Stimulated activated CD8-positive, alpha-beta memory T cell treated with anti-CD3 and anti-CD28 coated beads, Interleukin-12 subunit alpha, Interleukin-12 subunit beta, amount 100 ng/mL, for 24 hours (primary cell): ENCODE measurements at regions not wholly inside any gene's neighbourhood (a gene's known extent, or its start where the extent isn't known, plus 50 kb on each side); places are given as distances from the start of the nearest gene placed in this dataset.

ENCODE experiments used
- DNase-seq: peaks from one replicate; pipeline ENCODE4 v3.0.0-alpha.2; 2020; ENCODE audit errors: extremely low read depth

- no peak for DNase-seq
These were observed 299.9 kb upstream of the SFRP2 start for GRCh38 chr4:154088741-154089140.

- no peak for DNase-seq
These were observed 297.4 kb upstream of the SFRP2 start for GRCh38 chr4:154086247-154086646.

- DNase-seq, result no peak
These were observed 296.0 kb upstream of the SFRP2 start for GRCh38 chr4:154084864-154085263.

- DNase-seq, result no peak
These were observed 294.1 kb upstream of the SFRP2 start for GRCh38 chr4:154082760-154083535.

- DNase-seq, result no peak
These were observed 292.5 kb upstream of the SFRP2 start for GRCh38 chr4:154081391-154081790.

GRCh38 chr4:154078504-154079350, 289.8 kb upstream of the SFRP2 start:
- no peak for DNase-seq

GRCh38 chr4:154076921-154077320, 288.0 kb upstream of the SFRP2 start:
- no peak for DNase-seq

GRCh38 chr4:154073107-154073822, 284.4 kb upstream of the SFRP2 start:
- DNase-seq, result no peak

GRCh38 chr4:154067786-154068185, 278.9 kb upstream of the SFRP2 start:
- no peak for DNase-seq

GRCh38 chr4:154065368-154065767, 276.5 kb upstream of the SFRP2 start:
- DNase-seq, result no peak

GRCh38 chr4:154064244-154064643, 275.4 kb upstream of the SFRP2 start:
- no peak for DNase-seq

GRCh38 chr4:154049457-154050181, 260.7 kb upstream of the SFRP2 start:
- no peak for DNase-seq

- no peak for DNase-seq
These were observed 258.9 kb upstream of the SFRP2 start for GRCh38 chr4:154047733-154048132.

GRCh38 chr4:154044742-154045485, 256.0 kb upstream of the SFRP2 start:
- no peak for DNase-seq

GRCh38 chr4:154044108-154044531, 255.2 kb upstream of the SFRP2 start:
- no peak for DNase-seq

GRCh38 chr4:154041640-154042039, 252.8 kb upstream of the SFRP2 start:
- no peak for DNase-seq

- DNase-seq, result no peak
These were observed 250.8 kb upstream of the SFRP2 start for GRCh38 chr4:154039435-154040343.

- no peak for DNase-seq
These were observed 248.0 kb upstream of the SFRP2 start for GRCh38 chr4:154036856-154037255.

GRCh38 chr4:154035341-154035740, 246.5 kb upstream of the SFRP2 start:
- no peak for DNase-seq

- no peak for DNase-seq
These were observed 245.0 kb upstream of the SFRP2 start for GRCh38 chr4:154033921-154034320.
